Activated naive CD4-positive, alpha-beta T cell treated with Interleukin-2 at 50 U/mL for 16 hours (primary cell): ENCODE measurements at regions not wholly inside any gene's neighbourhood (a gene's known extent, or its start where the extent isn't known, plus 50 kb on each side); places are given as distances from the start of the nearest gene placed in this dataset.
"Not testable (repeated sequence)": the region's sequence is repeated elsewhere in the genome, so short reads cannot be mapped to it uniquely, and the experiment has no call there.

ENCODE experiments used
- DNase-seq: peaks from one replicate; pipeline ENCODE4 v3.0.0-alpha.2; 2020

- no peak for DNase-seq
Observed at GRCh38 chr2:17058772-17059402, 393.3 kb upstream of the CYRIA start.

GRCh38 chr2:17057109-17058017, 391.7 kb upstream of the CYRIA start:
- no peak for DNase-seq

GRCh38 chr2:17056236-17056635, 390.6 kb upstream of the CYRIA start:
- no peak for DNase-seq

- DNase-seq = no peak
Observed at GRCh38 chr2:17052001-17052400, 386.4 kb upstream of the CYRIA start.

- no peak for DNase-seq
Observed at GRCh38 chr2:17051538-17051937, 385.9 kb upstream of the CYRIA start.

GRCh38 chr2:17043173-17043572, 377.5 kb upstream of the CYRIA start:
- DNase-seq = no peak

GRCh38 chr2:17036361-17036760, 370.7 kb upstream of the CYRIA start:
- no peak for DNase-seq

GRCh38 chr2:17035010-17035409, 369.4 kb upstream of the CYRIA start:
- DNase-seq = no peak

GRCh38 chr2:17030047-17030446, 364.4 kb upstream of the CYRIA start:
- DNase-seq = no peak

- DNase-seq = no peak
Observed at GRCh38 chr2:17012297-17012696, 346.7 kb upstream of the CYRIA start.

- no peak for DNase-seq
Observed at GRCh38 chr2:17010104-17010503, 344.5 kb upstream of the CYRIA start.

GRCh38 chr2:17000184-17000482, 334.5 kb upstream of the CYRIA start:
- DNase-seq = no peak

- no peak for DNase-seq
Observed at GRCh38 chr2:16999347-17000183, 333.9 kb upstream of the CYRIA start.

GRCh38 chr2:16978301-16978700, 312.7 kb upstream of the CYRIA start:
- DNase-seq = no peak

- no peak for DNase-seq
Observed at GRCh38 chr2:16974688-16975087, 309.1 kb upstream of the CYRIA start.

GRCh38 chr2:16973586-16974286, 308.1 kb upstream of the CYRIA start:
- DNase-seq = no peak

- no peak for DNase-seq
Observed at GRCh38 chr2:16972276-16972675, 306.6 kb upstream of the CYRIA start.

GRCh38 chr2:16971722-16972234, 306.1 kb upstream of the CYRIA start:
- DNase-seq = no peak

- DNase-seq = not testable (repeated sequence)
Observed at GRCh38 chr2:16970948-16971347, 305.3 kb upstream of the CYRIA start.

- no peak for DNase-seq
Observed at GRCh38 chr2:16962505-16962904, 296.9 kb upstream of the CYRIA start.

- no peak for DNase-seq
Observed at GRCh38 chr2:16960579-16960978, 294.9 kb upstream of the CYRIA start.

- no peak for DNase-seq
Observed at GRCh38 chr2:16958266-16958665, 292.6 kb upstream of the CYRIA start.

GRCh38 chr2:16952805-16953204, 287.2 kb upstream of the CYRIA start:
- DNase-seq = no peak
